OCI-LY1 (cell line): ENCODE measurements at regions not wholly inside any gene's neighbourhood (a gene's known extent, or its start where the extent isn't known, plus 50 kb on each side); places are given as distances from the start of the nearest gene placed in this dataset.
"Not testable (repeated sequence)": the region's sequence is repeated elsewhere in the genome, so short reads cannot be mapped to it uniquely, and the experiment has no call there.

ENCODE experiments used
- H2AFZ ChIP-seq: fragments of 200-600 bp; sonication (generic), shearing (Covaris generic); 2 replicates; pipeline ENCODE4 v1.6.0; 2014; ENCODE audit warnings: antibody characterized with exemption, mild to moderate bottlenecking, low read length
- H3F3A ChIP-seq: fragments of 200-600 bp; sonication (generic), shearing (Covaris generic); 2 replicates; pipeline ENCODE4 v1.6.0; 2014; ENCODE audit warnings: mild to moderate bottlenecking, antibody characterized with exemption, low read length, moderate library complexity; ENCODE audit not compliant: insufficient read depth
- H3K27ac ChIP-seq: fragments of 200-600 bp; sonication (generic); 2 replicates; pipeline ENCODE4 v1.5.1; 2014; ENCODE audit warnings: low read length, mixed run types, mild to moderate bottlenecking, low read depth; ENCODE audit not compliant: poor library complexity, severe bottlenecking
- H3K27me3 ChIP-seq: fragments of 200-600 bp; sonication (generic); 2 replicates; pipeline ENCODE4 v1.6.0; 2014; ENCODE audit warnings: antibody characterized with exemption, mild to moderate bottlenecking, low read length, moderate library complexity; ENCODE audit not compliant: insufficient read depth
- H3K36me3 ChIP-seq: fragments of 200-600 bp; sonication (generic); 2 replicates; pipeline ENCODE4 v1.6.1; 2014; ENCODE audit warnings: mild to moderate bottlenecking, antibody characterized with exemption, low read length, moderate library complexity, mixed read lengths; ENCODE audit not compliant: insufficient read depth
- H3K4me1 ChIP-seq: fragments of 200-600 bp; sonication (generic); 2 replicates; pipeline ENCODE4 v1.5.1; 2014; ENCODE audit warnings: mild to moderate bottlenecking, low read length, moderate library complexity; ENCODE audit not compliant: insufficient read depth, severe bottlenecking
- H3K4me2 ChIP-seq: fragments of 200-600 bp; sonication (generic), shearing (Covaris generic); 2 replicates; pipeline ENCODE4 v1.6.1; 2014; ENCODE audit warnings: low read length
- H3K4me3 ChIP-seq: fragments of 200-600 bp; sonication (generic); 2 replicates; pipeline ENCODE4 v1.5.1; 2014; ENCODE audit warnings: low read length, low read depth, mild to moderate bottlenecking, mixed read lengths; ENCODE audit not compliant: poor library complexity, severe bottlenecking
- H3K79me2 ChIP-seq: fragments of 200-600 bp; shearing (Covaris generic); 2 replicates; pipeline ENCODE4 v1.6.1; 2016; ENCODE audit warnings: mixed run types, low read length, mixed read lengths; ENCODE audit not compliant: insufficient read depth
- H3K9ac ChIP-seq: fragments of 200-600 bp; sonication (generic), shearing (Covaris generic); 2 replicates; pipeline ENCODE4 v1.6.1; 2014; ENCODE audit warnings: mild to moderate bottlenecking, low read length, mixed read lengths
- H3K9me2 ChIP-seq: fragments of 200-600 bp; sonication (generic), shearing (Covaris generic); 2 replicates; pipeline ENCODE4 v1.6.1; 2014; ENCODE audit warnings: low read depth, mild to moderate bottlenecking, low read length, mixed read lengths
- H3K9me3 ChIP-seq: fragments of 200-600 bp; shearing (Covaris generic); 2 replicates; pipeline ENCODE4 v1.6.1; 2014; ENCODE audit warnings: low read length, mixed read lengths
- H4K20me1 ChIP-seq: fragments of 200-600 bp; sonication (generic), shearing (Covaris generic); 2 replicates; pipeline ENCODE4 v1.6.0; 2016; ENCODE audit warnings: mild to moderate bottlenecking, low read length; ENCODE audit not compliant: insufficient read depth

DNA sequence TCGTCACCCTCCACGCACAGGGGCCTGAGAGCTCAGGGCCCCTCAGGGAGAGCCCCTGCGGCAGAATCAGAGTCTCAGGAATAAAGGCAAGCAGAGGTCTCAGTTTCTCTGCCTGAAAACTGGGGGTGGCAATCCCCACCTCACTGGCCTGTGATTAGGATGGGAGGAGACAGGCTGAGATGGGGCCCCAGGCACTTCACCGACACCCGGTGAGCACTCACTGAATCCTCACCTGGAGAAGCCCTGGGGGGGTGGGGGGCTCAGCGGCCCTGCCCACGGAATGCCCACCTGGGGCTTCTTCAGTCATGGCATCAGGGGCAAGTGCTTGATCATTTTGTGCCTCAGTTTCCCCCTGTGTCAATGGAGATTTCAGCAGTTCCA, 192.0 kb downstream of the LAT start:
- H3K9me3 ChIP-seq, H3K36me3 ChIP-seq, H3K79me2 ChIP-seq, H3K27ac ChIP-seq, H3F3A ChIP-seq, H3K9me2 ChIP-seq, H3K4me2 ChIP-seq, H3K27me3 ChIP-seq, H3K4me1 ChIP-seq, H3K9ac ChIP-seq, H3K4me3 ChIP-seq, H4K20me1 ChIP-seq, H2AFZ ChIP-seq: not testable (repeated sequence)

DNA sequence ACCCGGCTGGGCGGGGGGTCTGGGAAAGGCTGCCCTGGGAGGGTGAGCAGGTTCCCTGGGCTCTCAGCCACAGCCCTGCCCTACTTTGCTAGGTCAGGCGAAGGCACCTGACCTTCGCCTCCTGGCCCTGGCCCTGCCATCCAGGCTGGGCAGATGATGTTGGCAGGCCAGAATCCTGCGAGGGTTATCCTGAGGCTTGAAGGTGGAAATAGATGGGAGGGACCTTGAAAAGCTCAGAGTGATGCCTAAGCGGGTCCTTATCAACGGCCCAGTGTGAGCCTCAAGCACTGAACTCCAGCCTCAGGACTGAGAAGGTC, 191.3 kb downstream of the LAT start:
- not testable (repeated sequence) for H3K4me2 ChIP-seq, H3K36me3 ChIP-seq, H3K4me3 ChIP-seq, H3K9me2 ChIP-seq, H3K27me3 ChIP-seq, H4K20me1 ChIP-seq, H3K4me1 ChIP-seq, H3F3A ChIP-seq, H3K9ac ChIP-seq, H3K27ac ChIP-seq, H3K79me2 ChIP-seq, H3K9me3 ChIP-seq, H2AFZ ChIP-seq

DNA sequence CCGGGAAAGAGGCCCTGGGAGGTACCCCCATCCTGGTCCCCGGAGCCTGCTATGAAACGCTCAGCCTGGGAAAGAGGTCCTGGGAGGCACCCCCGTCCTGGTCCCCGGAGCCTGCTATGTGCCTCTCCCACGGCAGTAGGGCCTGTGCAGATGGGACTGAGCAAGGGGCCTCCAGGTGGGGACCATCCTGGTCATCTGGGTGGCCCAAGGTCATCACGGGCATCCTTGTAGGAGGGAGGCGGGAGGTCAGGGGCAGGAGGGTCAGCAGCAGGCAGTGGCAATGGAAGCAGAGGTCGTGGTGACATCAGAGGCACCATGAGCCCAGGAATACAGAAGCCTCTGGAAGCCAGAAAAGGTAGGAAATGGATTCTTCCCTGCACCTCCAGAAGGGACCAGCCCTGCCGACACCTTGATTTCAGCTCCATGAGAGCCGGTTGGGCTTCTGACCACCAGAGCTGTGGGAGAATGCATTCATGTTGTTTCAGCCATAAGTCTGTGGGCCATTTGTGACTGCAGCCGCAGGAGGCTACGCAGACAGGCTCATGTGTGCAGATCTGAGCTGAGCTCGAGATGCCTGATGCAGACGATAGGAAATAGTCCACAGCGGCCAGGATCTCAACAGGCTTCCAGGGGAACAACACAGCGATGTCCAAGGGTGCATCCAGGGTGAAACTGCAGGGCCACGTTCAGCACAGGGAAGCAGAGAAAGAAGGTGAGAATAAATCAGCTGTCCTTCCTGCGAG, 190.7 kb downstream of the LAT start:
- not testable (repeated sequence) for H4K20me1 ChIP-seq, H3K27me3 ChIP-seq, H3K4me2 ChIP-seq, H3K9ac ChIP-seq, H3F3A ChIP-seq, H3K9me2 ChIP-seq, H3K27ac ChIP-seq, H3K79me2 ChIP-seq, H3K9me3 ChIP-seq, H2AFZ ChIP-seq, H3K36me3 ChIP-seq, H3K4me1 ChIP-seq, H3K4me3 ChIP-seq

DNA sequence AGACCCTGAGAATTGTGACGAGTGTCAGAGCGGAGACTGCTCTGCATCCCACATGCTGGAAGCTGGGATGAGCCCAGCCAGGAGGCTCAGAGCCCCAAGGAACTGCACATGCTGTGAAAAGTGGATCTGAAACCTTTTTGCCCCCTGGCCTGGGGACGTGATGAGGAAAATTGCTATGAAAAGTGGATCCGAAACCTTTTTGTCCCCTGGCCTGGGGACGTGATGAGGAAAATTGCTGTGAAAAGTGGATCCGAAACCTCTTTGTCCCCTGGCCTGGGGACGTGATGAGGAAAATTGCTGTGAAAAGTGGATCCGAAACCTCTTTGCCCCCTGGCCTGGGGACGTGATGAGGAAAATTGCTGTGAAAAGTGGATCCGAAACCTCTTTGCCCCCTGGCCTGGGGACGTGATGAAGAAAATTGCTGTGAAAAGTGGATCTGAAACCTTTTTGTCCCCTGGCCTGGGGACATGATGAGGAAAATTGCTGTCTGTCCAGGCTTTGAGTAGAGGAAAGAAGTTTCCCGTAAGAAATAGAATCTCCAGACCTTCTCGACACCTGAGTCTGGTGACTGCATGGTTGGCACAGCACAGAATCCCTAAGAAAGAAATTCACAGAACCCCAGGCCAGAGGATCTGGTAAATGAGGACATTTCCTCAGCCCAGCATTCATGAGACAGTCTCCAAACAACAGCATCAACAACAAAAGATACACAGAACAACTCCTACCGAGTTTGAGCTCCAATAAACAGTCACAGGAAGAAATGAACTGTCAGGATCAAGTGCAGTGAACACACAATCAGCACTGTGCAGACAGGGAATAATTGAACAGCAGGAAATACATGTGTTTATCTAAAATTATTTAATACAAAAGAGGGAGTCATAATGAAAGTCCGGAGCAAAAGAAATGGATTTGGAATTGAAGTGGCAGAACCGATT, 188.8 kb downstream of the LAT start:
- not testable (repeated sequence) for H2AFZ ChIP-seq, H3K9me2 ChIP-seq, H3K27ac ChIP-seq, H3F3A ChIP-seq, H3K4me2 ChIP-seq, H3K4me1 ChIP-seq, H3K4me3 ChIP-seq, H3K36me3 ChIP-seq, H3K27me3 ChIP-seq, H3K9ac ChIP-seq, H4K20me1 ChIP-seq, H3K79me2 ChIP-seq, H3K9me3 ChIP-seq

DNA sequence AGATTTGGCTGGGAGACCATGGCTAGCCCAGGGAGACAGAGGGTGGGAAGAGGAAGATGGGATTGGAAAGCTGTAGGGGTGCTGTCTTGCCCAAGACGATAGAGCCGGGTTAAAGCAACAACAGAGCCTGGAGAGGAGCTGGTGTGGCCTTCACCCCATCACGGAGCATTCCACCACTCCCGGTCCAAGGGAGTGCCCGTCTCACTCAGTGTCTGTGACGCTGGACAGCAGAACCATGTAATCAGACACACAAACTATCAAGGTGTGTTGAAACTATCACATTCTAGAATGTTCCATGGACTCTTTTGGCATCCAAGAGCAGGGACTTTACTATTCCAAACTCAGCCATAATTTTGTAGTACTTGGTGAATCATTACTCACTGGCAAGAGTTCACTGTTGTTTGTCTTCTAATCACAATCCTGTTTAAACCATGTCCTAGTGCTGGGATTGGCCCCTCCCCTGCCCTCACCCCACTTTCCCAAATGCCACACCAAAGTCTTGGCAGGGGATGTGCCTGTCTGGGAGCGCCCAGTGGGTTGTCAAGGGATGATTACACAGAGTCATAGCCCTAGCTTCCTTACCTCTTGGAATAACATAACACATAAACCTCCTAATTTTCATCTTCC, 187.4 kb downstream of the LAT start:
- H3K36me3 ChIP-seq, H3K4me1 ChIP-seq, H4K20me1 ChIP-seq, H3K27ac ChIP-seq, H3K9me2 ChIP-seq, H3K79me2 ChIP-seq, H3K9ac ChIP-seq, H3K27me3 ChIP-seq, H3K4me2 ChIP-seq, H3K4me3 ChIP-seq, H3K9me3 ChIP-seq, H3F3A ChIP-seq, H2AFZ ChIP-seq: not testable (repeated sequence)

DNA sequence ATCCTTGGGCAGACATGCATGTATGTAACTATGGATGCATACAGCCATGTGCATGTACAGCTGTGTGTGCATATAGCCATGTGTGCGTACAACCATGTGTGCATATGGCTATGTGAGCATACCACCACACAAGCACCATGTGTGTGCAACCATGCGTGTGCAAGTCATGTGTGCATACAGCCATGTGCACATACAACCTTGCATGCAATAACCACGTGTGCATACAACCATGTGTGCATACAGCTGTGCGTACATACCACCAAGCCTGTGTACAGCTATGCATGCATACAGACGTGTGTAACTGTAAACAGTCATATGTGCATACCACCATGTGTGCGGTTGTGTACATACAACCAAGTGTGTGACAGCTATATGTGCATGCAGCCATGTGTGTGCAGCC, 186.4 kb downstream of the LAT start:
- not testable (repeated sequence) for H3K4me1 ChIP-seq, H3K9ac ChIP-seq, H3K4me2 ChIP-seq, H4K20me1 ChIP-seq, H3K4me3 ChIP-seq, H3K27ac ChIP-seq, H3K36me3 ChIP-seq, H3K9me3 ChIP-seq, H2AFZ ChIP-seq, H3K27me3 ChIP-seq, H3F3A ChIP-seq, H3K79me2 ChIP-seq, H3K9me2 ChIP-seq

DNA sequence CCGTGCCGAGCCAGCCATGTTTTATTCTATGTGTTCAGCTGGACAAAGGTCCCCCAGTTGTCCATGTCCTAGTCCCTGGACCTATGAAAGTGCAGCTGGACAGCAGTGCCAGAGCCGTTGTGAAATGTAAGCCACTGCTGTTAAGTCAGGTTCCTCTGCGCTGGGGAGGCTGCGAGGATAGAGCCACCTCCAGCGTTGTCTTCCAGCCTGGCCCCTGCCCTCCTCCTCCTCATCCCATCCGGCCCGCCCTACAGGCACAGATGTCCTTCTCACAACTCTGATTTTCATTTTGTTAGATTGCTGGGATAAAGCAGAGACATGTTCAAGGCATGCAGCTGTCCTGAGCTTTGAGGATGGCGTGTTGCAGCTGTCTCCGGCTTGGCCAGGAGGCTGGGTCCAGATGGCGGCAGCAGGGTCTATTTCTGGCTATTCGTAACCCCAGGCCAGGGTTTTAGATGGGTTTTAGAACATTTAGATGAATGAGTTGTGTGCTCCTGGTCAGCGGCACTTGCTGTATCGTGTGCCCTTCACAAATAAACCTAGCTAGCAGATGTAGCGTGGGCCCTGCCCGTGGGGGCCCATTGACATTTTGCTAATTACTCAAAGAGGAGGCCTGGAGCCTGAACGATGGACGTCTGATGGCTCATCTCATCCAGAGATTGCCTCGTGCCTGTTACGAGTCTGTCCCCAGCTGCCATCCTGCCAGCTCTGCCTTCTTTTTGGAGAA, 185.7 kb downstream of the LAT start:
- not testable (repeated sequence) for H3K9ac ChIP-seq, H4K20me1 ChIP-seq, H2AFZ ChIP-seq, H3K36me3 ChIP-seq, H3F3A ChIP-seq, H3K79me2 ChIP-seq, H3K27me3 ChIP-seq, H3K27ac ChIP-seq, H3K4me1 ChIP-seq, H3K4me3 ChIP-seq, H3K4me2 ChIP-seq, H3K9me3 ChIP-seq, H3K9me2 ChIP-seq
